HG02938 (cell line): ENCODE measurements at regions not wholly inside any gene's neighbourhood (a gene's known extent, or its start where the extent isn't known, plus 50 kb on each side); places are given as distances from the start of the nearest gene placed in this dataset.

Source experiments
- ATAC-seq: cut with Tn5 transposase; IDR thresholded peaks from one replicate; pipeline ENCODE4 v1.9.1; 2021; ENCODE audit warnings: mild to moderate bottlenecking, moderate library complexity; ENCODE audit not compliant: unreplicated experiment

DNA sequence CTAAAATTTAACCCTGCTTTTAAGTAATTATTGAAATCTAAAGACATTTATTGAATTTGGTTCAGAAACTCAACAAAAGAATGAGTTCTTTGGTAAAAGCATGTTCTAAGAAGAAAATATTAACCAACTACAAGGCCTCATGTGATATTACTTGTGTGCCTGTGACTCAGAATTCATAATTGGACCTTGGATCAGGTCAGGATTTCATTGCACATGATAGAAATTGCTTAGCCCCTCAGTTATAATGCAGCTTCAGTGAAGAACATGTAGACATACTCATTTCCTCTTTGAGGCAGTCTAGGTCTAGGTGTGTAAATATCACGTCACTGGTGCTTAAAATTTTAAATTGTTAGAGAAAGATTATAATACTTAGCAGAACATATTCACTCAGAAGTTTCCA lies 410.0 kb upstream of the SOX9 start:
- no peak for ATAC-seq

DNA sequence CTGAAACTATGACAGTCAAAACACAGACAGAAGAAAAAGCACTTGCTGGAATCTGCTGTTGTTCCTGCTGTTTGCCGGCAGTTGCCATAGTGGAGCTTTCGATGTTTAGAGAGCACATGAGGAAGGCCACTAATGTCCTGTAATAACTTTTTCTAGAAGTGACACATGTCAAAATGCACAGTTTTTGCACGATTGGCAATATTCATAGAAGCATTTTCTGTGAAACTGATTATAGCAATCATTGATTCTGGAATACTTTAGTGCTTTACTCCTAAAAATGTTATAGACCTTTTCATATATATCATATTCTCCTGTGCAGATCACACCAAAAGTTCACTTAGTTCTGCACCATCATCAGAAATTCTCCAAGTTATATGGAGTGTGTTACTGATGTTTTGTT lies 407.0 kb upstream of the SOX9 start:
- ATAC-seq: no peak

GRCh38 chr17:71724339-71724738 lies 396.5 kb upstream of the SOX9 start:
- no peak for ATAC-seq

DNA sequence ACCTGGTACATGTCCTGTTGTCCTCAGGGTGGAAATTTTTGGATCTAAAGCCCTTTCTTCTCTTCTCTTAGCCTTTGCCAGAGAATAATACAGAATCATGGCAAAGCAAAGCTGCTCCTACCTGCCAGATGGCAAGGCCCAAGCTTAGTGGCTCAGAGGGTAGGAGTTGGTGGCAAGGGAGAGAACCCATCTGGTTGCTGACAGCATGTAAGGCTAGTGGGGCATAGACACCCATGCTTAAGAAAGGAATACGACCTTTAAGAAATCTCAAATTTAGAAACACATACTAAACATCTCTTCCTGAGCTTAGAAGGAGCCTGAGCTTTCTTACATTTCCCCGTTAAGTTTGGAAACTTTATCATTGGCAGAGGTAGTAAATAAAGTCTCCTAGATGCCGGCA lies 395.0 kb upstream of the SOX9 start:
- ATAC-seq: no peak

DNA sequence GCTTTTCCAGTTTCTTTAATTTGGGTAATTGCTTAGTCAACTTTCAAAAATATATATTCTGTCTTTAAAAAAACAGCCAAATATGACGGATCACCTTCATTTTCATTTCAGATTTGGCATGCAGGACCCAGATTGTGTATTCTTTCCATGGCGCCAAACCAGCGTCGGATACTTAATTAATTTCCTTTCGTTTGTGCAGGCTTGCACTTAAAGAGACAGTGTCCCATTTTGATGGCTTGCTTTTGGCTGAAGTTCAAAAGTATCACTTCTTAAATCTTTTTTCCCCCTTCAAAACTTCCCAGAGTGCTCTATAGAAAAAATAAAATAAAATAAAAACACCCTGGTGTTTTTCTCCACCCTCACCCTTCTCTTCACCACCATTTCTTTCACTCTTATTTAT lies 394.5 kb upstream of the SOX9 start:
- ATAC-seq: no peak

- no peak for ATAC-seq
These were observed 393.5 kb upstream of the SOX9 start for GRCh38 chr17:71727292-71727691.

GRCh38 chr17:71727723-71728122 lies 393.1 kb upstream of the SOX9 start:
- ATAC-seq: no peak

DNA sequence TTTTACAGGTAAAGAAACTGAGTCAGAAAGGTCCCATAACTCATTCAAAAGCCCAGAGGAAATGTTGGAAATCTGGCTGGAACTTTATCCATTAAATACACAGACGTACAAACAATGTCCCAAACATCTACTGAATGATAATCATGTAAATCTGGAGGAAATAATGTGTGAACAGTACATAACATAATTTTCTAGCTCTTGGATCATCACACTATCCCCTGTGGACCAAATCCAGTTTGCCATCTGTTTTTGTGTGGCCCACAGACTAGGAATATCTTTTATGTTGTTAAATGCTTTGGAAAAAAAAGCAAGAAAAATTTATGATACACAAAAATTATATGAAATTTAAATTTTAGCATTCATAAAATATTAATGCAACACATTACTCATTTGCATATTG lies 389.9 kb upstream of the SOX9 start:
- no peak for ATAC-seq

DNA sequence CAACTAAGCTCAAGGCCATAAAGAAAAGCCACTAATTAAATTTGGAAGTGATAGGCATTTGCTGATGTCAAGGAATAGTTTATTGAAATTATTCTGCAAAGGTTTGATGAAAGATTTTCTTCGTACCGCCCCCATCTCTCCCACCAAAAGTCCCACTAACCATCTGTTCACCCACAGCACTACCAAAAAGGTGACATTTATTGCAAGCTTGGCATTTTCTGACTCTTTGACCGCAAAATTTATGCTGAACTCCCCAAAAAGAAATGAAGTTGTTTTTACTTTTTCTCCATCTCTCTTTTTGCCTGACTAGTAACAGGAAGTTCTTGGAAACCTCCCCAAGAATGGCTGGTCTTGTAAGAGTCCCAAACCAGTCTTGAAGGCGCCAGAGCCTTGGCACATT lies 384.9 kb upstream of the SOX9 start:
- ATAC-seq: no peak

DNA sequence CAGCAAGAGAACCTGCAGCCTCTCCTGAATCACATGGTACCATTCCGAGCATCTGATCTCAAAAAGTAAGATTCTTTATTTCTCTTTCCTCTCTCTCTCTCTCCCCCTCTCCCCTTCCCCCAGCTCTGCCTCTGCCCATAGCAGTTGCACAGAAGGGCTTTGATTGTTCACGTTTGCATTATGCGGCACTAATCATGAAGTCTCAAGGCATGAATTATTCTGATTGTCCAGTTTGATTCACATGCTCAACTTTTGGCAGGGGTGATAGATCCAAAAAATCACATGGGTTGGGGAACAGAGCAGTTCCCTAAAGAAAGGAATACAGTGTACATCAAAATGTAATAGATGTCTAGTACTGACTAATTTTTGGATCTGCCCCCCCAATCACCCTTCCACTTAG lies 380.0 kb upstream of the SOX9 start:
- no peak for ATAC-seq

- ATAC-seq: no peak
These were observed 379.0 kb upstream of the SOX9 start for GRCh38 chr17:71741836-71742235.

GRCh38 chr17:71748872-71749271 lies 371.9 kb upstream of the SOX9 start:
- ATAC-seq: no peak

DNA sequence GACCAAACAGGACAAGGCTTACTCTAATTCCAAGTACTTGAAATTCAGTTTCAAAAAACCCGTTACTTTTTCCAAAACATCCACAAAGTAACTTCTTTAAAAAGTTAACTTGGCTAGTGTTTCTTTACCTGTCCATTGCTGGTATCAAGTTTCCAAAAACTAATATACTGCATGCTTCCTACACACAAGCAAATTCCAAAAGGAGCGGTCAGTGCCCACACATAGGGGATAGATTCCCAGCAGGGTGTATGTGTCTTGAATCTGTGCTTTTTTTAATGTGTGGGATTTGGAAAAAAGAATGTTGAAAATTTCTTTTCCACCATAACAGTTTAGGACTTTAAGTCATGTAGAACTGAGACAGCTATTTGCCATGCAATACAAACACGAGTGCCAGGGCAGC lies 367.8 kb upstream of the SOX9 start:
- no peak for ATAC-seq

- ATAC-seq: no peak
These were observed 363.7 kb upstream of the SOX9 start for GRCh38 chr17:71757156-71757555.

DNA sequence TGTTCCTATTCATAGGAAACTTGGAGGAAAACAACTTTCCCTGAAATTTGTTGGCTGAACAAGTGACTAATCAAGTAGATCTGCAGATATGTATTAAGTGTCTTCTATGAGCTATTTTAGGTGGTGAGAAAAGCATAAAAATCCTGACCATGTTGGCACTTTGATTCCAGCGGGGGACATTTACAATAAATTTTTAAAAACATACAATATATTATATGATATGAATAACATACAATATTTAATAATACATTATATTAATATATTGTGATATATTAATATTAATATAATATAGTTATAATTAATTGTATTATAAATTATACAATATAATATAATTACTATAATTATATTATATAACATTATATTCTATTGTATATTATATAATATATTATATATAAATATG lies 362.9 kb upstream of the SOX9 start:
- no peak for ATAC-seq

DNA sequence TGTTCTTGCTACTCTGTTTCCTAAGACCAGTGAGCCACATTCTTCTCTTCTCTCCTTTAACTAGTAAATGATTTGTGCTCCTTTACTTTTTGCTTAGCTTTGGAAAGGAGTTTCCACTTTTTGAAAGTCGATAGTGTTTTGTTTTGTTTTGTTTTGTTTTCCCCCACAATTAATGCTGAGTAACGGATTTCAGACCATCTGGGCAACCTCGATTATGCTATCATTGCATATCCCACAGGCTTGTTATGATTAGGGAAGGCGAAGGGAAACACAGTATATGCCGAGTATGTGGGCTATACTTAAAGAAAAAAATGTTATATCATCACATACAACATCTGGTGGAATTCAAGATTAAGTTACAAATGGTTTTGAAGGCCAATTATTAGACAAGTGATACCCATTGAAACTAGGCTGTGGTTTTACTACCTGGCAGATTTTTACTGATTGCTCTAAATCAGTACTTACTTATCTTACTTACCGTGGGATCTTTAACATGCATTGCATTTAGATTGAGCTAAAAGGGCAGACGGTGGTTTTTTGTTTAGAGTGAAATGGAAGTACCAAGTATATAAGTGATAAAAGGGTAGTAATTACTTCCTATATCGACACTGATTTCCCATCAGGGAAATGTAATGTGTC lies 361.3 kb upstream of the SOX9 start:
- ATAC-seq: no peak

DNA sequence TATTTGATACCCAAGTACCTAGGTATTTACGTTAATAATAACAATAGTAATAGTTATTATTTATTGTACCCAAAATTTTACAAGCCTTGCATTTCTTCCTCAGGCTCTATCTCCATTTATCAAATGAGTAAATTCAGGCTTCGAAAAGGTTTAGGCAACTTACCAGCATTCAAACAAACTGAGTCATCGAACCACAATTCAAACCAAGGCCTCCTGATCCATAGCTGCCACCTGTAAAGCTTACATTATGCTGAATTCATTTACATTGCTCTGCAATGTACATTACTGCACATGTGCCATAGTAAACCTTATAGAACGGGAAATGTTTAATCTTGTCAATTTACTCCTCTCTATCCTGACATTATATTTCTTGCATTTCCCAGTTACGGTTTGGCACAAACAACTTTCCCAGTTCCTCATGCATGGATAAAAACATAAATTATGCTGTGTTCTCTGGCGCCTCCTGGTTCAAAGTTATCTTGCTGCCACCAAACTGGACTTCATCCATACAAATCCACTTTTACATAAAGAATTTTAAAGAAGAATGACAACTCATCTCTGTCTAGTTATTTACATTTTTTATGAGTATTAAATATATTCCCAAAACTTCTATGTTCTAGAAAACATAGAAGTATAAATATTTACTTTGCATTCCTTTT lies 360.6 kb upstream of the SOX9 start:
- no peak for ATAC-seq

DNA sequence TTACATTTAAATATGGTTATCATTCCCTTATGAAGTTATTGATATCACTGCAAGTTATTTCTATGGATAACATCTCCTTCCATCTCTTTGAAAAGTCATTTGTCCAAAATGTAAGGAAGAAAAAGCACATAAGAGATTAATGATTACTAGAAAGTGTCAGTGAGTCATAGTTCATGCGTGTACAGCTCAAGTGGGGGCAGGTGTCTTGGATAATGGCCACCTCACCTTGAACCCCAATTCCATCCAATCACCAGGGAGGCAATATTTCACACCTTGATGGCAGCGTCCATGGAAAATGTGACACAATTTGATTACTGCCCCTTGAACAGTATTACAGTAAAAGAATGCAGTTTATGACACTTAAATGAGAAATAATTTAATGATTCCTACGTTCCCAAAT lies 358.3 kb upstream of the SOX9 start:
- ATAC-seq: no peak

GRCh38 chr17:71764505-71764904 lies 356.3 kb upstream of the SOX9 start:
- ATAC-seq: no peak

- no peak for ATAC-seq
These were observed 355.4 kb upstream of the SOX9 start for GRCh38 chr17:71765437-71765836.

GRCh38 chr17:71769850-71770249 lies 351.0 kb upstream of the SOX9 start:
- ATAC-seq: no peak

GRCh38 chr17:71777048-71777640 lies 343.7 kb upstream of the SOX9 start:
- ATAC-seq: no peak

- no peak for ATAC-seq
These were observed 341.3 kb upstream of the SOX9 start for GRCh38 chr17:71779482-71779881.
